ENCODE measurements at regions not wholly inside any gene's neighbourhood (a gene's known extent, or its start where the extent isn't known, plus 50 kb on each side); places are given as distances from the start of the nearest gene placed in this dataset.

DNA sequence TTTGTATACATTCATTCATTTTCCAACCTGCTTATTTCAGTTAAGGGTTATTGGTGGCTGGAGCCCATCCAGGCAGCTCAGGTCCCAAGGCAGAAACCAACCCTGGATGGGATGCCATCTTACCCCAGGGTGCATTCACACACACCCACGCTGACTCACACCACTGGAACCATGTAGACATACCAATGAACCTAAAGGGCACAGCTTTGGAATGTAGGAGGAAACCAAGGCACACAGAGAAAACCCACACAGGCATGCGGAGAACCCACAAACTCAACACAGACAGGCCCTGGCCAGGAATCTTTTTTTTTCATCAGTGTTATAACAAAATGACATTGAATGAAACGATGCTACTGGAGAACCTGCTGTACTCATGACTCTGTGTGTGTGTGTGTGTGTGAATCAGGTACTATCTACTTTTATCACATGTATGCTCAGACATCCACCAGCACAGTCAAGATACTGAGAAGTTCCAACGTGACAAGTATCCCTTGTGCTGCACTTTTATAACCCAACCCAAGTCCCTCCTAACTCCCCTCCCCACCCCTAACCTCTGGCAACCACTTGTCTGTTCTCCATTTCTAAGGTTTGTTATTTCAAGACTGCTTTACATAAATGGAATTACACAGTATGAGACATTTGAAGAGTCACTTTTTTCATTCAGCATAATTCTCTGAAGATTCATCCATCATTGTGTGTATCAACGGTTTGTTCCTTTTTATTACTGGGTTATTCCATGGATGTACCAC lies 286.8 kb upstream of the PLD5 start:
- no peaks in the 10 kb centered on the region for H3K27me3 ChIP-seq (ENCODE audit: insufficient read depth)
- no peaks in the 10 kb centered on the region for H4K20me1 ChIP-seq (replicated peaks; ENCODE audit: insufficient read depth)
- H3K4me2 ChIP-seq = no peak overlapping the region
- no peak overlapping the region for H2AFZ ChIP-seq
- H3K27ac Mint-ChIP-seq = no peak overlapping the region
- no peaks in the 10 kb centered on the region for H3K36me3 Mint-ChIP-seq (ENCODE audit: low read depth)
- no peak overlapping the region for H3K4me3 Mint-ChIP-seq
- no peaks in the 10 kb centered on the region for H3F3A ChIP-seq (replicated peaks; ENCODE audit: low read depth)
- peaks cover 6% of the 10 kb centered on the region for H3K27me3 Mint-ChIP-seq (ENCODE audit: insufficient read depth, low read depth, poor library complexity)
- no peaks in the 10 kb centered on the region for H3K4me1 ChIP-seq (ENCODE audit: insufficient read depth)
- no peak overlapping the region for H3K27ac ChIP-seq (ENCODE audit: low read depth)
- H3K36me3 ChIP-seq (ENCODE audit: insufficient read depth) = no peaks in the 10 kb centered on the region
- no peaks in the 10 kb centered on the region for H3K9me2 ChIP-seq (ENCODE audit: insufficient read depth)
- H3K4me1 Mint-ChIP-seq = no peaks in the 10 kb centered on the region
- H3K9me3 Mint-ChIP-seq = no peaks in the 10 kb centered on the region
- no peak overlapping the region for H3K4me3 ChIP-seq
- no peak for ATAC-seq
- no peaks in the 10 kb centered on the region for H3K79me2 ChIP-seq (replicated peaks; ENCODE audit: insufficient read depth)
- TF ChIP-seq CREB1 (CRISPR knock-in tag; IDR thresholded peaks at IDR 0.05; ENCODE audit: low read depth) = no peak
- no peak for TF ChIP-seq NANOG (IDR thresholded peaks at IDR 0.05; ENCODE audit: borderline replicate concordance)
- no peak for TF ChIP-seq ZNF114 (CRISPR knock-in tag; IDR thresholded peaks at IDR 0.05)
- TF ChIP-seq, protein P1, sequence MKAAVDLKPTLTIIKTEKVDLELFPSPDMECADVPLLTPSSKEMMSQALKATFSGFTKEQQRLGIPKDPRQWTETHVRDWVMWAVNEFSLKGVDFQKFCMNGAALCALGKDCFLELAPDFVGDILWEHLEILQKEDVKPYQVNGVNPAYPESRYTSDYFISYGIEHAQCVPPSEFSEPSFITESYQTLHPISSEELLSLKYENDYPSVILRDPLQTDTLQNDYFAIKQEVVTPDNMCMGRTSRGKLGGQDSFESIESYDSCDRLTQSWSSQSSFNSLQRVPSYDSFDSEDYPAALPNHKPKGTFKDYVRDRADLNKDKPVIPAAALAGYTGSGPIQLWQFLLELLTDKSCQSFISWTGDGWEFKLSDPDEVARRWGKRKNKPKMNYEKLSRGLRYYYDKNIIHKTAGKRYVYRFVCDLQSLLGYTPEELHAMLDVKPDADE (IDR thresholded peaks at IDR 0.05) = no peak
- no peak for TF ChIP-seq EZH2 (IDR thresholded peaks at IDR 0.05; ENCODE audit: low read depth, unreplicated experiment)
- no peak for TF ChIP-seq POLR2AphosphoS5 (IDR thresholded peaks at IDR 0.05; ENCODE audit: low read depth)
- TF ChIP-seq STAT1 (IDR thresholded peaks at IDR 0.05; ENCODE audit: unreplicated experiment) = no peak
- no peak for TF ChIP-seq ZNF331 (CRISPR knock-in tag; IDR thresholded peaks at IDR 0.05; ENCODE audit: low read depth)
- TF ChIP-seq, protein P2, sequence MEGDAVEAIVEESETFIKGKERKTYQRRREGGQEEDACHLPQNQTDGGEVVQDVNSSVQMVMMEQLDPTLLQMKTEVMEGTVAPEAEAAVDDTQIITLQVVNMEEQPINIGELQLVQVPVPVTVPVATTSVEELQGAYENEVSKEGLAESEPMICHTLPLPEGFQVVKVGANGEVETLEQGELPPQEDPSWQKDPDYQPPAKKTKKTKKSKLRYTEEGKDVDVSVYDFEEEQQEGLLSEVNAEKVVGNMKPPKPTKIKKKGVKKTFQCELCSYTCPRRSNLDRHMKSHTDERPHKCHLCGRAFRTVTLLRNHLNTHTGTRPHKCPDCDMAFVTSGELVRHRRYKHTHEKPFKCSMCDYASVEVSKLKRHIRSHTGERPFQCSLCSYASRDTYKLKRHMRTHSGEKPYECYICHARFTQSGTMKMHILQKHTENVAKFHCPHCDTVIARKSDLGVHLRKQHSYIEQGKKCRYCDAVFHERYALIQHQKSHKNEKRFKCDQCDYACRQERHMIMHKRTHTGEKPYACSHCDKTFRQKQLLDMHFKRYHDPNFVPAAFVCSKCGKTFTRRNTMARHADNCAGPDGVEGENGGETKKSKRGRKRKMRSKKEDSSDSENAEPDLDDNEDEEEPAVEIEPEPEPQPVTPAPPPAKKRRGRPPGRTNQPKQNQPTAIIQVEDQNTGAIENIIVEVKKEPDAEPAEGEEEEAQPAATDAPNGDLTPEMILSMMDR (conservative IDR thresholded peaks at IDR 0.05; ENCODE audit: low read depth in 2 of 2) = no peak
- TF ChIP-seq, protein P3, sequence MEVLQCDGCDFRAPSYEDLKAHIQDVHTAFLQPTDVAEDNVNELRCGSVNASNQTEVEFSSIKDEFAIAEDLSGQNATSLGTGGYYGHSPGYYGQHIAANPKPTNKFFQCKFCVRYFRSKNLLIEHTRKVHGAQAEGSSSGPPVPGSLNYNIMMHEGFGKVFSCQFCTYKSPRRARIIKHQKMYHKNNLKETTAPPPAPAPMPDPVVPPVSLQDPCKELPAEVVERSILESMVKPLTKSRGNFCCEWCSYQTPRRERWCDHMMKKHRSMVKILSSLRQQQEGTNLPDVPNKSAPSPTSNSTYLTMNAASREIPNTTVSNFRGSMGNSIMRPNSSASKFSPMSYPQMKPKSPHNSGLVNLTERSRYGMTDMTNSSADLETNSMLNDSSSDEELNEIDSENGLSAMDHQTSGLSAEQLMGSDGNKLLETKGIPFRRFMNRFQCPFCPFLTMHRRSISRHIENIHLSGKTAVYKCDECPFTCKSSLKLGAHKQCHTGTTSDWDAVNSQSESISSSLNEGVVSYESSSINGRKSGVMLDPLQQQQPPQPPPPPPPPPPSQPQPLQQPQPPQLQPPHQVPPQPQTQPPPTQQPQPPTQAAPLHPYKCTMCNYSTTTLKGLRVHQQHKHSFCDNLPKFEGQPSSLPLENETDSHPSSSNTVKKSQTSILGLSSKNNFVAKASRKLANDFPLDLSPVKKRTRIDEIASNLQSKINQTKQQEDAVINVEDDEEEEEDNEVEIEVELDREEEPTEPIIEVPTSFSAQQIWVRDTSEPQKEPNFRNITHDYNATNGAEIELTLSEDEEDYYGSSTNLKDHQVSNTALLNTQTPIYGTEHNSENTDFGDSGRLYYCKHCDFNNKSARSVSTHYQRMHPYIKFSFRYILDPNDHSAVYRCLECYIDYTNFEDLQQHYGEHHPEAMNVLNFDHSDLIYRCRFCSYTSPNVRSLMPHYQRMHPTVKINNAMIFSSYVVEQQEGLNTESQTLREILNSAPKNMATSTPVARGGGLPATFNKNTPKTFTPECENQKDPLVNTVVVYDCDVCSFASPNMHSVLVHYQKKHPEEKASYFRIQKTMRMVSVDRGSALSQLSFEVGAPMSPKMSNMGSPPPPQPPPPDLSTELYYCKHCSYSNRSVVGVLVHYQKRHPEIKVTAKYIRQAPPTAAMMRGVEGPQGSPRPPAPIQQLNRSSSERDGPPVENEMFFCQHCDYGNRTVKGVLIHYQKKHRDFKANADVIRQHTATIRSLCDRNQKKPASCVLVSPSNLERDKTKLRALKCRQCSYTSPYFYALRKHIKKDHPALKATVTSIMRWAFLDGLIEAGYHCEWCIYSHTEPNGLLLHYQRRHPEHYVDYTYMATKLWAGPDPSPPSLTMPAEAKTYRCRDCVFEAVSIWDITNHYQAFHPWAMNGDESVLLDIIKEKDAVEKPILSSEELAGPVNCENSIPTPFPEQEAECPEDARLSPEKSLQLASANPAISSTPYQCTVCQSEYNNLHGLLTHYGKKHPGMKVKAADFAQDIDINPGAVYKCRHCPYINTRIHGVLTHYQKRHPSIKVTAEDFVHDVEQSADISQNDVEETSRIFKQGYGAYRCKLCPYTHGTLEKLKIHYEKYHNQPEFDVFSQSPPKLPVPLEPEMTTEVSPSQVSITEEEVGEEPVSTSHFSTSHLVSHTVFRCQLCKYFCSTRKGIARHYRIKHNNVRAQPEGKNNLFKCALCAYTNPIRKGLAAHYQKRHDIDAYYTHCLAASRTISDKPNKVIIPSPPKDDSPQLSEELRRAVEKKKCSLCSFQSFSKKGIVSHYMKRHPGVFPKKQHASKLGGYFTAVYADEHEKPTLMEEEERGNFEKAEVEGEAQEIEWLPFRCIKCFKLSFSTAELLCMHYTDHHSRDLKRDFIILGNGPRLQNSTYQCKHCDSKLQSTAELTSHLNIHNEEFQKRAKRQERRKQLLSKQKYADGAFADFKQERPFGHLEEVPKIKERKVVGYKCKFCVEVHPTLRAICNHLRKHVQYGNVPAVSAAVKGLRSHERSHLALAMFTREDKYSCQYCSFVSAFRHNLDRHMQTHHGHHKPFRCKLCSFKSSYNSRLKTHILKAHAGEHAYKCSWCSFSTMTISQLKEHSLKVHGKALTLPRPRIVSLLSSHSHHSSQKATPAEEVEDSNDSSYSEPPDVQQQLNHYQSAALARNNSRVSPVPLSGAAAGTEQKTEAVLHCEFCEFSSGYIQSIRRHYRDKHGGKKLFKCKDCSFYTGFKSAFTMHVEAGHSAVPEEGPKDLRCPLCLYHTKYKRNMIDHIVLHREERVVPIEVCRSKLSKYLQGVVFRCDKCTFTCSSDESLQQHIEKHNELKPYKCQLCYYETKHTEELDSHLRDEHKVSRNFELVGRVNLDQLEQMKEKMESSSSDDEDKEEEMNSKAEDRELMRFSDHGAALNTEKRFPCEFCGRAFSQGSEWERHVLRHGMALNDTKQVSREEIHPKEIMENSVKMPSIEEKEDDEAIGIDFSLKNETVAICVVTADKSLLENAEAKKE (CRISPR knock-in tag; IDR thresholded peaks at IDR 0.05) = no peak
- no peak for TF ChIP-seq JUNB (IDR thresholded peaks at IDR 0.05; ENCODE audit: unreplicated experiment)
- TF ChIP-seq, protein P4, sequence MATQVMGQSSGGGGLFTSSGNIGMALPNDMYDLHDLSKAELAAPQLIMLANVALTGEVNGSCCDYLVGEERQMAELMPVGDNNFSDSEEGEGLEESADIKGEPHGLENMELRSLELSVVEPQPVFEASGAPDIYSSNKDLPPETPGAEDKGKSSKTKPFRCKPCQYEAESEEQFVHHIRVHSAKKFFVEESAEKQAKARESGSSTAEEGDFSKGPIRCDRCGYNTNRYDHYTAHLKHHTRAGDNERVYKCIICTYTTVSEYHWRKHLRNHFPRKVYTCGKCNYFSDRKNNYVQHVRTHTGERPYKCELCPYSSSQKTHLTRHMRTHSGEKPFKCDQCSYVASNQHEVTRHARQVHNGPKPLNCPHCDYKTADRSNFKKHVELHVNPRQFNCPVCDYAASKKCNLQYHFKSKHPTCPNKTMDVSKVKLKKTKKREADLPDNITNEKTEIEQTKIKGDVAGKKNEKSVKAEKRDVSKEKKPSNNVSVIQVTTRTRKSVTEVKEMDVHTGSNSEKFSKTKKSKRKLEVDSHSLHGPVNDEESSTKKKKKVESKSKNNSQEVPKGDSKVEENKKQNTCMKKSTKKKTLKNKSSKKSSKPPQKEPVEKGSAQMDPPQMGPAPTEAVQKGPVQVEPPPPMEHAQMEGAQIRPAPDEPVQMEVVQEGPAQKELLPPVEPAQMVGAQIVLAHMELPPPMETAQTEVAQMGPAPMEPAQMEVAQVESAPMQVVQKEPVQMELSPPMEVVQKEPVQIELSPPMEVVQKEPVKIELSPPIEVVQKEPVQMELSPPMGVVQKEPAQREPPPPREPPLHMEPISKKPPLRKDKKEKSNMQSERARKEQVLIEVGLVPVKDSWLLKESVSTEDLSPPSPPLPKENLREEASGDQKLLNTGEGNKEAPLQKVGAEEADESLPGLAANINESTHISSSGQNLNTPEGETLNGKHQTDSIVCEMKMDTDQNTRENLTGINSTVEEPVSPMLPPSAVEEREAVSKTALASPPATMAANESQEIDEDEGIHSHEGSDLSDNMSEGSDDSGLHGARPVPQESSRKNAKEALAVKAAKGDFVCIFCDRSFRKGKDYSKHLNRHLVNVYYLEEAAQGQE (IDR thresholded peaks at IDR 0.05; ENCODE audit: unreplicated experiment) = no peak
- DNase-seq (ENCODE audit: low spot score) = no peak

Measured in GM23338 (cell line).